HCT116 (cell line): ENCODE measurements at regions not wholly inside any gene's neighbourhood (a gene's known extent, or its start where the extent isn't known, plus 50 kb on each side); places are given as distances from the start of the nearest gene placed in this dataset.

ENCODE experiments used
- CBX3 ChIP-seq: IDR thresholded peaks from 2 replicates; pipeline ENCODE4 v1.6.1; 2012; ENCODE audit warnings: low read depth
- CTCF ChIP-seq, 3 experiments: fragments of 200-600 bp in 1 of 3; sonication (generic) in 1 of 3; IDR thresholded peaks in 2 of 3; conservative IDR thresholded peaks in 1 of 3; 2 replicates each; pipeline ENCODE4 v1.5.1; 2012 to 2017; ENCODE audit warnings: low read depth in 2 of 3, low read length in 2 of 3, antibody characterized with exemption in 1 of 3, borderline replicate concordance in 1 of 3, control low read depth in 1 of 3, mild to moderate bottlenecking in 1 of 3, mixed read lengths in 1 of 3, mixed run types in 1 of 3, moderate library complexity in 1 of 3; ENCODE audit not compliant: insufficient read depth in 1 of 3
- EZH2 ChIP-seq: fragments of 200-600 bp; sonication (generic); IDR thresholded peaks from 2 replicates; pipeline ENCODE4 v1.6.1; 2017; ENCODE audit warnings: antibody characterized with exemption, mixed run types
- POLR2A ChIP-seq: IDR thresholded peaks from 2 replicates; pipeline ENCODE4 v1.7.0; 2011; ENCODE audit warnings: borderline replicate concordance; ENCODE audit not compliant: insufficient read depth, insufficient read length; ENCODE audit errors: extremely low read depth
- POLR2AphosphoS5 ChIP-seq: IDR thresholded peaks from 2 replicates; pipeline ENCODE4 v1.6.1; 2011; ENCODE audit warnings: mild to moderate bottlenecking, low read depth, low read length, moderate library complexity
- REST ChIP-seq: IDR thresholded peaks from 2 replicates; pipeline ENCODE4 v1.6.1; 2012; ENCODE audit warnings: low read depth
- ZFX ChIP-seq: fragments of 450-650 bp; IDR thresholded peaks from 2 replicates; pipeline ENCODE4 v1.6.1; 2017

GRCh38 chr6:126140015-126140414 is 153.7 kb downstream of the TRMT11 start:
- TF ChIP-seq CTCF (IDR thresholded peaks at IDR 0.05 in 2 of 3, conservative IDR thresholded peaks at IDR 0.05 in 1 of 3; ENCODE audit: borderline replicate concordance in 1 of 3, insufficient read depth in 1 of 3, low read depth in 2 of 3, low read length in 2 of 3) (no peak), POLR2A (no peak), REST (no peak), POLR2AphosphoS5 (no peak), EZH2 (no peak), ZFX (no peak), CBX3 (no peak)
